ENCODE measurements at regions not wholly inside any gene's neighbourhood (a gene's known extent, or its start where the extent isn't known, plus 50 kb on each side); places are given as distances from the start of the nearest gene placed in this dataset.

GRCh38 chr9:80775971-80776370, 913.4 kb downstream of the TLE1 start:
- no peak for DNase-seq
- no peaks in the 10 kb centered on the region for H3K4me1 ChIP-seq (replicated peaks in 1 of 2)
- no peaks in the 10 kb centered on the region for H3K27me3 ChIP-seq
- intact Hi-C loops (cut with DNase I): no loop called here
- no peaks in the 10 kb centered on the region for H3K36me3 ChIP-seq (replicated peaks in 1 of 2)
- H3K9me3 ChIP-seq (replicated peaks in 1 of 3): no peaks in the 10 kb centered on the region
- no peak overlapping the region for H3K27ac ChIP-seq
- TF ChIP-seq POLR2A (IDR thresholded peaks at IDR 0.05): no peak
- TF ChIP-seq, protein P1, sequence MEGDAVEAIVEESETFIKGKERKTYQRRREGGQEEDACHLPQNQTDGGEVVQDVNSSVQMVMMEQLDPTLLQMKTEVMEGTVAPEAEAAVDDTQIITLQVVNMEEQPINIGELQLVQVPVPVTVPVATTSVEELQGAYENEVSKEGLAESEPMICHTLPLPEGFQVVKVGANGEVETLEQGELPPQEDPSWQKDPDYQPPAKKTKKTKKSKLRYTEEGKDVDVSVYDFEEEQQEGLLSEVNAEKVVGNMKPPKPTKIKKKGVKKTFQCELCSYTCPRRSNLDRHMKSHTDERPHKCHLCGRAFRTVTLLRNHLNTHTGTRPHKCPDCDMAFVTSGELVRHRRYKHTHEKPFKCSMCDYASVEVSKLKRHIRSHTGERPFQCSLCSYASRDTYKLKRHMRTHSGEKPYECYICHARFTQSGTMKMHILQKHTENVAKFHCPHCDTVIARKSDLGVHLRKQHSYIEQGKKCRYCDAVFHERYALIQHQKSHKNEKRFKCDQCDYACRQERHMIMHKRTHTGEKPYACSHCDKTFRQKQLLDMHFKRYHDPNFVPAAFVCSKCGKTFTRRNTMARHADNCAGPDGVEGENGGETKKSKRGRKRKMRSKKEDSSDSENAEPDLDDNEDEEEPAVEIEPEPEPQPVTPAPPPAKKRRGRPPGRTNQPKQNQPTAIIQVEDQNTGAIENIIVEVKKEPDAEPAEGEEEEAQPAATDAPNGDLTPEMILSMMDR (IDR thresholded peaks at IDR 0.05): no peak
- no peak overlapping the region for H3K4me3 ChIP-seq

DNA sequence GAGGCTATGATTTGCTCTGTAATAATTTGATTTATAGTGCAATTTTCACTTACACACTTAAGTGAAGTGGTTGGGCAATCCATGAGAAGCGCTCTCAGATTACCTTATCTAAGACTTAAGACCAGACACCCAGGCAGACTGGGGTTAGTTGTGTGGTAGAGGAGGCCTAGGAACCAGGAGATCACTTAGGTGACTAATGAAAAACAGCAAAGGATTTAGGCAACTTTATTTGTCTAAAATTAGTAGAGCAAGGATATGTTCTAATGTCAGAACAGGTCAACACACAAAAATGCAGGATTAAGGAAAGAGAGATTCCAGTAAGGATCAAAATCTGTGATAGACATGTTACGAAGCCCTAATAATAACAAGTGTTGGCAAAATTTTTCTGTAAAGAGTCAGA, 913.8 kb downstream of the TLE1 start:
- no peak for DNase-seq
- Histone ChIP-seq H3K36me3 (replicated peaks in 1 of 2) (no peaks in the 10 kb centered on the region), H3K9me3 (replicated peaks in 1 of 3) (no peaks in the 10 kb centered on the region), H3K4me1 (replicated peaks in 1 of 2) (no peaks in the 10 kb centered on the region), H3K27me3 (no peaks in the 10 kb centered on the region), H3K4me3 (no peak overlapping the region), H3K27ac (no peak overlapping the region)
- WGBS, 4 donors: 87 to 96% (median 96%) methylated on average over 2 of the region's 2 CpGs
- TF ChIP-seq, protein P1 (IDR thresholded peaks at IDR 0.05): no peak
- TF ChIP-seq POLR2A (IDR thresholded peaks at IDR 0.05): no peak
- intact Hi-C loops (cut with DNase I): no loop called here

- TF ChIP-seq, protein P1 (IDR thresholded peaks at IDR 0.05): no peak
- no peak for TF ChIP-seq POLR2A (IDR thresholded peaks at IDR 0.05)
- Histone ChIP-seq H3K27ac (no peak overlapping the region), H3K36me3 (replicated peaks in 1 of 2) (no peaks in the 10 kb centered on the region), H3K27me3 (no peaks in the 10 kb centered on the region), H3K4me1 (replicated peaks in 1 of 2) (no peaks in the 10 kb centered on the region), H3K4me3 (no peak overlapping the region), H3K9me3 (replicated peaks in 1 of 3) (no peaks in the 10 kb centered on the region)
- 69 to 88% (median 86%) methylated on average over 6 of the region's 6 CpGs for WGBS, 4 donors
- intact Hi-C loops (cut with DNase I): no loop called here
- DNase-seq: no peak
Measured at GRCh38 chr9:80771555-80772347, 917.6 kb downstream of the TLE1 start.

GRCh38 chr9:80763536-80763935, 925.8 kb downstream of the TLE1 start:
- intact Hi-C loops (cut with DNase I): no loop called here
- Histone ChIP-seq H3K27me3 (no peaks in the 10 kb centered on the region), H3K9me3 (replicated peaks in 1 of 3) (no peaks in the 10 kb centered on the region), H3K27ac (no peak overlapping the region), H3K4me1 (replicated peaks in 1 of 2) (no peaks in the 10 kb centered on the region), H3K4me3 (no peak overlapping the region), H3K36me3 (replicated peaks in 1 of 2) (no peaks in the 10 kb centered on the region)
- no peak for DNase-seq
- TF ChIP-seq, protein P1 (IDR thresholded peaks at IDR 0.05): no peak
- TF ChIP-seq POLR2A (IDR thresholded peaks at IDR 0.05): no peak
- WGBS, 4 donors: 55 to 68% (median 60%) methylated on average over 4 of the region's 4 CpGs

Data from adrenal gland (tissue), 9 donors.